Epithelial cell of prostate (primary cell): ENCODE measurements at regions not wholly inside any gene's neighbourhood (a gene's known extent, or its start where the extent isn't known, plus 50 kb on each side); places are given as distances from the start of the nearest gene placed in this dataset.
"Not testable (repeated sequence)": the region's sequence is repeated elsewhere in the genome, so short reads cannot be mapped to it uniquely, and the experiment has no call there.

Source experiments
- DNase-seq: peaks from one replicate; pipeline ENCODE4 v3.0.0-alpha.2; 2011; ENCODE audit warnings: low read depth, low spot score
- H3K27ac ChIP-seq: fragments of 450-650 bp; 2 replicates; pipeline ENCODE4 v1.5.1; 2017; ENCODE audit warnings: mild to moderate bottlenecking

DNA sequence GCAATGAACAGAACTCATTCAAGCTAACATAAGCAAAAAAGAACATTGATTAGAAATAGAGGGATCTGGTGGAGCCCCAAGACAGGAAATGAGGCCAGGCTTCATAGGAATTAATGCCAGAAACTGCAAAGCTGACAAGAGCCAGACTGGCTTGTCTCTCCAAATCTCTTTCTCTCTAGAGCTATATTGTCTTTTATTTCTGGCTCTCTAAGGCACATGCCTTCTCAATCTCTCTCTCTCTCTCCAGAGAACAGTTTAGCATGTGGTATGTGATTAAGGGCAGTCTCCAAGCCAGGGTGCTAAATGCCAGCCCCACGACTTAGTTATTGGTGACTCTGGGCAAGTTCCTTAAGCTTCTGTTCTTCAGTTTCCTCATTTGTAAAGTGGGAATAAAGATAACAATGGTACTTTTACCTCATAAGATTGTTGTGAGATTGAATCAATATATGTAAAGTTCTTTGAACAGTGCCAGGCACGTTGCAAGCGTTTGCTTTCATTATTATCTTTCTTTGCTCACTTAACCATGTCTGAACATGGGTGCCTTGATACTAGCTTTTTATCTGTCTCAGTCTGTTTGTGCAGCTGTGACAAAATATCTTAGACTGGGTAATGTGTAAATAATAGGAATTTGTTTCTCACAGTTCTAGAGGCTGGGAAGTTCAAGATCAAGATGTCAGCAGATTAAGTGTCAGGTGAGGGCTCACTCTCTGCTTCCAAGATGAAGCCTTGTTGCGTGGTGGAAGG lies 123.2 kb downstream of the BDH1 start:
- H3K27ac ChIP-seq = no peak overlapping the region
- no peak for DNase-seq

DNA sequence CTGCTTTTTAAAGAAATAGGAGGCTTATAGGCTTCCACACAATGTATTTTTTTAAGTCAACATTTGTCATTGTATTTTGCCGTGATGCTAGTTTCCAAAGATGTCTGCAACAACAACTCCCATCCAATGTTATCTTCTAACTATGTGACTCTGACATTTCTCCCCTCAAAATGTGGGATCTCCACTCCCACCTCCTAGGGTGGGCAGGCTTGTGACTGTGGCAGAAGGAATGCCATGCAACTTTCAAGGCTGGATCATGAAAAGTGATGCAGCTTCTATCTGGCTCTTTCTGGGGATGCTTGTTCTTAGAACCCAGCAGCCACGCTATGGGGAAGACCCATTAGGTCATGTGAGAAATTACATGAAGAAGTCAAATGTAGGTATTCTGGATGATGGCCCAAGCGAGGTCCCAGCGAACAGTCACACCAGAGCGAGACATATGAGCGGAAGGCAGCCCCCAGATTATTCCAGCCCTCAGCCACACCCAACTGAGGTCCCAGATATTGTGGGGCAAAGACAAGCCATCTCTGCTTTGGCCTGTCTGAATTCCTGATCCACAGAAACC lies 124.3 kb downstream of the BDH1 start:
- no peak for DNase-seq

DNA sequence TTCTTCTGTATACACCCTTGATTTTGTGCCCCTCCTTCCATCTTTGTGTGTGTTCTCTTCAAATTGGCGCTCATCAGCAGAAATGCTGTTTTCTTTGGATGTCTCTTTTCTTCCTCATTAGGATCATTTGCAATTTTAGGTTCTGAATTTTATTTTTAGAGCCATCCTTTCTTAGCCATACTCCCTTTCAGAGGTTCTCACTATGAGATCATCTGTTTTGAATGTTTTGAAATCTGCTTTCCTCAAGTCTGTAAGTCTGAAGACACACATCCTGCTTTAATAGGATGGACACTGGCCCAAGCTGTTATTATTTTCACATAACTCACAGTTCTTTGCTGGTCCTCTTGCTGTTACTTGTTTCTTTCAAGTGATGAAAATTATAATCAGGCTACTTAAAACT lies 124.8 kb downstream of the BDH1 start:
- H3K27ac ChIP-seq = no peak overlapping the region
- no peak for DNase-seq

More for the DNA sequence above, 124.3 kb downstream of the BDH1 start:
- no peak overlapping the region for H3K27ac ChIP-seq

DNA sequence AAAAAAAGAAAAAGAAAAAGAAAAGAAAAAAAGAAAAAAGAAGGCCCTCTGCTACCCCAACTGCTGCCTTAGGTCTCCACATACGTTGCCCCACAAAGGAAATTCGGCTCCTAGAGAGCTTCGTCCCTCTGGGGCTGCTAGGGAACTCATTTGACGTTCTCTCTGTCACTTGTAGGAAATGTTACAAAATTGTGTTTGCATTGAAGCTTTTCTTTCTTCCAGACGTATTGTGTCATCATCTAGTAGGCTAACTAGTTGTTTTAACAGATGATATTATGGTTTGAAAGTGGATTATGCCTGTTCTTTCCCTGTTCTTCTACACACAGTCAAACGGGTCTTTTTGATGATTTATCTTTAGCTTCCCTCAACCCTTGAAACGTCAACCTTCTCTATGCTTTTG lies 125.3 kb downstream of the BDH1 start:
- H3K27ac ChIP-seq = no peak overlapping the region
- no peak for DNase-seq

DNA sequence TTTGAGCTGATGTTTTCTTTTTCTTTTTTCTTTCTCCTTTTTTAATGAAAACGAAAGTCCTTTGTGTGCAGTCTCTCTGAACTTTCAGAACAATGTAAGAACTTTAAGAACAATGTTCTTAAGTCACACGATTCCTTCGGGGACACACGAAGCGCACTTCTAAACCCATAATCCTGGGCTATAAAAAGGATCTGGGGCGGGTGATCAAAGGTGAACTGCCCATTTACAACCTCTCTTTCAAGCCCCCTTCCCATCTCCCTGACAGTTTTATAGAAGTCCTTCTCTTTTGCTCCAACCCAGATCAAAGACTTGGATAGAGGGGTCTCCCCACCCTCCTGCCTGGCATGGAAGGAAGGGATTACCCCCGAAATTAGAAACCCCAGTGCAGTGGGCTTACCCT lies 126.8 kb downstream of the BDH1 start:
- DNase-seq = no peak
- peak overlapping the region; percentile 42 for H3K27ac ChIP-seq

DNA sequence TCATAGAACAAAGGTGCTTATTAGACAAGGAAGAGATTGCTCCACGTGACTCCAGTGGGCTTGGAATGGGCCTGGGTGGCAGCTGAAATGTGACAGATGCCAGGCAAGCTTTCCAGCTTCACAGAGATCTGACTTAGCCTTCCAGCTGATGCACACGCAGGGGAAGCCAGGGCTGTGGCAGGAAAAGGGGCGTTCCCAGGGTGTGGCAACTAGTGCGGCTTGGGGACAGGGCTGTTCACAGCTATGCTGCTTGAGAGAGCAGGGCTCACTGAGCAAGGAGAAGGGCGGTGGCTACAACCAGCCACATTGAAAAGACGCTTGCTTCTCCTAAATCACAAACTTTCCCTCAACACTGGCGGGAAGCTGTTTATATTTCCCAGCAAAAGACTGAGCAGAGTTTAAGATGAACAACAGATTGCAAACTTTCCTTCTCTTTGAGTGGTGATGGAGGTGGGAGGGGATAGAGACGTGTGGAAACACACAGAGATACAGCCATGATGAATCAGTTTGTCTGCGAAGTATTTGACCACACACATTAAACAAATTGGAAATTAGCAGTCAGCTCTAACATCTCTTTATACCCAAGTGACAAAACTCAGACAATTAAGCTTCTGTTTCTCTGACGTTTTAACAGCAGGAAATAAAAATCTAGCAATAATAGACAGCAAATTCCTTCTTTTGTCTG lies 127.5 kb downstream of the BDH1 start:
- peak overlapping the region; percentile 42 for H3K27ac ChIP-seq
- DNase-seq = peak; percentile 18

DNA sequence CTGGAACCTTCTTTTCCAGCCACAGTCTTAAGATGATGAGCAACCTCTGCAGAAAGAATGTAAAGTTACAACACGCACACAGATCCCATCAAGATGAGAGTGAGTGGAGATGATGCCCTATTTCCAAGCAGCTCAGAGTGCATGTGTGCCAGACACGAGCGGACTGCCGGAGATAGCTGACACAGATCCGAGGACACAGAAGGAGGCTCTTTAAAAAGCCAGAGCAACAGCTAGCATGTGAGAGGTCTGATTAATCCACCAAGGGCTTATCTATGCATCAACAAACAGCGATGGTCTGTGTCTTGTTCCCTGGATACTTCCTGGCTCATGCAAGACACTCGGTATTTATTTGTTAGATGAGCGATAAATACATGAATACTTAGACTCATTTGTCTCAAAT lies 128.6 kb upstream of the DLG1 start:
- no peak overlapping the region for H3K27ac ChIP-seq
- DNase-seq = no peak

DNA sequence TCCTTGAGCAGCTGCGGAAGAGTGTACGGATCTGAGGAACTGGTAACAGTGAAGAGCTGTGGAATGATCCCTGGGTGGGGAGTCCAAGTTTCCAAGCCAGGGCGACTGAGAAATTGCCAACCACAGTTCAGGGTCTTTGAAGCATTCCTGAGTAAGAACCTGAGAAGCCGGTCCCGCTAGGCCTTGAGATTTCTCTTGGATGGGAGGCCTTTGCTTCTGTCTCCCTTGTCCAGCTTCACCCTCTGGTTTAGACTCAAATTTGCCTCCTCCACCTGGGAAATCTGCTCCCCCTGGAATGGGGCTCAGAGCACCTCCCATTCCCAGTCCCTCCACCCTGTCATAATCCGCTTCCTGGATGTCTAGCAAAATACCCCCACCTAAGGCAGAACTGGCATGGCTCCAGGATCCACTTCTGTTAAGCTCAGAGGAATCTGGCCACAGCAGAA lies 127.7 kb upstream of the DLG1 start:
- no peak for DNase-seq
- no peak overlapping the region for H3K27ac ChIP-seq

DNA sequence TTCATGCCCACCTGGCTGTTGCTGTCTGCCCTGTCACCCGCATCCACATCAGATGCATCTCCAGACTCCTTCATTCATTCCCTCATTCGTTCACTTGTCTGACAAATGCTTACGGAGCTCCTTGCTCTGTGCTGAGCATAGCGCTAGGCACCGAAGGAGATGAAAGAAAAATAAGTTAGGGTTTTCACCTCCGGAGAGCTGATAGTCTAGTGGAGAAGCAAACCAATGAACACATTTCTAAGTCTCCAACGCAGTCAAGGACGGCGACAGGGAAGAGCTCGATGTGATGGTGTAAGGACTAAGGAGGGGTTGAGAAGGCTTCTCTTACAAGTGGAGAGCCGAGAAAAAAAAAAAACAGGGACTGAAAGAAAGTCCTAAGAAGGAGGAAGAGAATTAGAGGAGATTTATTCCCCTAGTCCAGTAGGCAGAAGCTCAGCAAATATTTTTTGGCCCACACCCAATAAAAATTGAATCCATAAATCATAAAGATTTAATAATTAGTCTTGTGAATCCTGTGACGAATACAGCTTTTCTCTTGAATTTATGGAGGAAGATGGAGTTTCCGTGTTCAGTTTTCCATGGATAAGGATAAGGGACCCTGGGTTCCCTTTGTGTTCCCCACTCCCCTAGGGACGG lies 127.2 kb upstream of the DLG1 start:
- no peak for DNase-seq
- no peak overlapping the region for H3K27ac ChIP-seq

DNA sequence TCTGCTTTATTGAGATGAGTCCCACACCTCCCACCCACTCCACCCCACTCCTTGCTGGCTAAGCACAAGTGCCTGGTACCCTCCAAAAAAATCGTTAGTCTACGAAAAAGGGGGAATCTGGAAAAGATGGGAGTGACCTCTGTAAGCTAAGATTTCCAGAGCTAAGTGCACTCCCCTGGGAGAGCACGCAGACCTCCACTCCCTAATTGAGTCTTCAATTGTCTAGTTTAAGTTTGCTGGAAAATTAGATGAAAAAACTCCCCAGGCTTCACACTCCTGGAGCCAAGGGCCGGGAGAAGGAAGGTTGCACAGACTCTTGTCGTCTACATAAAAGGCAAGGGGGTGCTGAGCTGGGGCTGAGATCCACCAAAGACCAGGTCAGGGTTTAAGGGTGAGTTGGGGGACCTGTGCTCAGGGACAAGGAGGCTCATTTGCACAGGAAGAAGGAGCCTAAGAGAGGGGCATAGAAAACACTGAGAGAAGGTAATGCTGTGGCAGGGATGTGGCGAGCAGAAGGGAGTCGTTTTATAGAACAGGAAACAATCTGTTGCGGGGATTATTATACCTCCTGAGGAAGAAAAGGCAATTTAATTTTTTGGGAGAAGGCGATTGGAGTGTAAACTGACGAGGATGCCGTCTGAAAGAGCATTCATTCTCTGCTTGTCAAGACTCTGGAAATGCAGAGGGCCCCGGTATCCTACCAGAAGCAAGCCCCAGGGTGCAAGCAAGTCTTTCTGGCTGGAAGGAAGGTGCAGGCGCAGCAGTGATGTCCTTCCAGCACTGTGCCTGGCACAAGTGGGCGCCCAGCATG lies 126.5 kb upstream of the DLG1 start:
- H3K27ac ChIP-seq = no peak overlapping the region
- DNase-seq = no peak

DNA sequence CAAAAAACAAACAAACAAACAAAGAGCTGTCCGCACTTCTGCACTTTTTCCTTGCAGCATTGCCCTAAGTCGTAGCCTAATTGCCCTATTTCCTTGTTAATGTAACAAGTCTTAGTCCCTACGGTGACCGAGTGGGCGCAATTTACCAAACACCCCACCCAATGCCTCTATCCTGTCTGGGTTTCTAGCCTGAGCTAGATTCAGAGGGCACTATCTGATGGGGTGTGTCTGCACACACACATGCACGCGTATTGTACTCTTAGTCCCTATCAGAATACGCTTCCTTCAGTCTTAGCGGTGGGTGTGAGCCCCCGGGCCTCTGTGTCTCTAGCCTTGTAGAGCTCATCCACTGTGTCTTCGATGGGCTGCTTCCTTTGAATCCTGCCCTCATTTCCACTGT lies 125.9 kb upstream of the DLG1 start:
- DNase-seq = no peak
- H3K27ac ChIP-seq = no peak overlapping the region

DNA sequence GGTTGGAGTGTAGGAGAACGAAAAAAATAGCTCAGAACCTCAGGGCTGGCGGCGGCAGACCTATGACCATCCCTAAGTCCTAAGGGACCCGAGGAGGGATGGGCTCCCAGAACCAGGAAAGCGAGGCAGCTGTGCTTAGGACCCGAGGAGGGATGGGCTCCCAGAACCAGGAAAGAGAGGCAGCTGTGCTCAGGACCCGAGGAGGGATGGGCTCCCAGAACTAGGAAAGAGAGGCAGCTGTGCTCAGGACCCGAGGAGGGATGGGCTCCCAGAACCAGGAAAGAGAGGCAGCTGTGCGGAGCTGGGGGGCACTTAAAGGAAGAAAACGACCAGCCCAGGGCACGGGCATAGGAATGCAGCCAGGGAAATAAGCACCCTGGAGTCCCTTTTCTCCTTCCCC lies 125.0 kb upstream of the DLG1 start:
- no peak for DNase-seq

DNA sequence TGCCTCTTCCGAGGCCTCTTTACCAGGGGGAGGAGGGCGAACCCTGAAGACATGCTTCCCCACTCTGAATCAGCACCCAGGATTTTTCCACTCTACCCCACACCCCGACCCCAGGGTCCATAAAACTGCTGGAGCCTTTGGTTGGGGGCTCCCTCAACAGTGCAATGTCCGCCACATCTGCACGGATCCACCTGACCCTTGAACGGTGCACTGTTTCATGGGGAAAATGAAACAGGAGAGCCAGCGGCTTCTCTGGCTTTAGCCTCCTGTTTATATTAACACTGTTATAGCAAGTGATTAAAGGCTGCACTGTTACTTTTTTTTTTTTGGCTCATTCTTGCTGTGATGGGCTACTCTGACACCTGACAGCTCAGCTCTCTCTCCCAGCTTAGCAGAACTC lies 124.1 kb upstream of the DLG1 start:
- peak overlapping the region; percentile 64 for H3K27ac ChIP-seq
- no peak for DNase-seq

More for the DNA sequence above, 125.0 kb upstream of the DLG1 start:
- H3K27ac ChIP-seq = no peak overlapping the region

DNA sequence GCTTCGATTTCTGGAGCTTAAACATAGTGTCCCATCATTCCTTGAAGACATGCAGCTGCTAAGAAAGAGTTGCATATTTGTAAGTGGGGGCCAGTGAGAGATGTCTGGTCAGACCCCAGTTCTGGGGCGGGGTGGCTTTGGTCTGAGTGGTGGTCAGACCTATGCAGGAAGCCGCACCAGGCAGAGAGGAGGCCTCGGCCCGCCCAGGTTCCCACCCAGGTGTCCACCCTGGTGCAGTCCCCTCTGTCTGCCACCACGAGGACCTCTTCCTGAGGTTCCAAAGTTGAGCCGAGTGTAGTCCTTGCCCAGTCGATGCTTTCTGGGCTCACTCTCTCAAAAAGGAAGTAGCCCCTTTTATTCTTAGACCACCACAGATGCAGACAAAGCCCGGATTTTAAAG lies 122.6 kb upstream of the DLG1 start:
- no peak for DNase-seq
- H3K27ac ChIP-seq = peak overlapping the region; percentile 64

DNA sequence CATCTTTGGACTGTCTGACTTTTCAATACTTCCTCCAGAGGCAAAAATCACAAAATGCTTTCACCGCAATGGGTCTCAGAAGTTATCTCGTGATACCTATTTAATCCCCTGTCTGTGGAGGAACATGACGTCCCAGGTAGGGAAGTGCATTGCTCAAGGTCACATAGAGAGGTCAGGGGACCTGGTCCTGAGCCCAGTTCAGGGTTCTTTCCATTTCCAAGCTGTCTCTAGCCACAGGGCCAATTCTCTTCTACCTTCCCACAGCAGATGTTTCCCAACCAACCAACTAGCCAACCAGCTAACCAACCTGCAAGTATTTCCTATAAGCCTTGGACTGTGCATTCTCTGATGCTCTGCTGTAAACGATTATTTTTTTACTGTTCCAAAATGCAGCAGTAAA lies 122.2 kb upstream of the DLG1 start:
- H3K27ac ChIP-seq = no peak overlapping the region
- no peak for DNase-seq

DNA sequence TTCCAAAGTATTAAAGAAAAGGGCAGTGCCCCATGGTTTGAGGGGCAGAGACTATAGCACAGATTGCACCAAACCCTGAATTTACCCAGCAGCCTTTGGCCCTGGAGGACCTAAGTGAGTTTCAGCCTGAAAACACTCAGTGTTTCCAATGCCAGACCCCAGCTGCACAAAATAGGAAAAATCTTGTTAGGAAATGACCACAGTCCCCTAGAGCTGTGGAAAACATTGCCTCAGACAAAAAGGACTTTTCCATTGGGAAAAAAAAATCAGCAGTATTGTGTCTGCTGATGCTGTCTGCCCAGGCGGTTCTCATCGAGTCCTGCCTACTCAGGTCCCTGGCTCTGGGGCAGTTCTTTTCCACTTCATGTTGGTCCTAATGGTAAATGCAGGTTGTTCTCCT lies 121.7 kb upstream of the DLG1 start:
- no peak for DNase-seq
- H3K27ac ChIP-seq = no peak overlapping the region

DNA sequence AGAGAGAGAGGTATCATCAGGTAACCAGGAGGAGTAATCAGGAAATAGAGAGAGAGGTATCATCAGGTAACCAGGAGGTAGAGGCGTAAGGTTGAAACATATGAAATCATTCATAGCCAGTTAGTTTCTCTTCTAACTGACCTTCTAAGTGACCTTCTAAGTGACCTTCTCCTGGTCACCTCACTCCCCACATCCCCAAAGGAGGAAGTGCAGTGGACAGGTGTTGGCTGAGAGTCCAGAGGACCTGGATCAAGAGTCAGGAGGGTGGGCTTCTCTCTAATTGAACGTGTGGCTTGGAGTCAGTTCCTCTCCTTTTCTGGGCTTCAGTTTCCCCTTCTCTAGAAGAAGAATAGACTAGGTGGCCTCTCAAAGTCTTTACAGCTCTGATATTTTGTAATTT lies 121.3 kb upstream of the DLG1 start:
- no peak overlapping the region for H3K27ac ChIP-seq
- no peak for DNase-seq

DNA sequence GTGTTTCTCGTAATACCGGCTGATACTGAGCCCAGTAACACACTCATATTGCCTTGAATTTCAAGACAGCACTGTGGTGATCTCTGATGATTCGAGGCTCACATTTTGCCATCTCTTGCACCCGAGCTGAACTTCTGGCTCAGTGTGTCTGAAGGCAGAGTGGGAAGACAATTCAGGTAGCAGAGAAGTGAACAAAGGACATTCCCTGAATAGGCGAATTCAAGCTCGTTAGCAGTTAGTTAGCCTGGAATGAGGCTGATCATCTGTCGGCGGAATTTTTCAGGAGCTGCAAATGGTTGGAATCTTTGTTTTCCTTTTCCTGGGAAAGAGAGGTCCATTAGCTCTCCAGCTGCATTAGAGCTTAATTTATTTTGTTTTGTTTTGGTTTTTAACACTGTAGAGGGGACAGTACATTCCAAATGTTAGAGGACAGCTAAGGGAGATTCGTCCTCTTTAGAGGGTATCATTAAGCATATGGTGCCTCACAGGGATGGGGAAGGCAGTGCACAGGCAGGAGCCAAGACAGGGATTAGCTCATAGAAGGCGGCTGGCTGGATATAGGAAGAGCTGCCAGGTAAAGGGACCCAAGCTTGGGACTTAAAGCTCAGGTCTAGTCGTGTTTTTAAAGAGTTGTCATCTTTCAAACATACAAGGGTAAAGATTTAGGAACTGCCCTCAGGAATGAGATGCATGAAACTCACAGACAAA lies 119.7 kb upstream of the DLG1 start:
- H3K27ac ChIP-seq = peak overlapping the region; percentile 11
- no peak for DNase-seq

DNA sequence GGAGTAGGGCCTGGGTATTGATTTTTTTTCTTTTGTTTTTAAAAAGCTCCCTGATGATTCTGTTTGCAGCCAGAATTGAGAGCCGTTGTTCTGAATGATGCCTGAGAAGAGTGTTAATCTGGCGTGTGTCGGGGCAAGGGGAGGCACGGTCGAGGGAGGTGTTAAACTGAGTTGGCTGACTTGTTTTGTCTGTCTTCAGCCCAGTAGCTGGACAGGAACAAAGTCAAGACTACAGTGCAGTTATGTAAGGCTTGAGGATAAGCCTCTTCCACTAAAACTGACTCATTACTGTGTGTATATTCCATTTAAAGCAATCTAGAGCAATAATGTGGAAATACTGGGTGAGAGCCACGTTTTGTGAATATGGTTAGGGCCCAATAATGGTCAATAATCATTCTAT lies 119.0 kb upstream of the DLG1 start:
- DNase-seq = no peak
- H3K27ac ChIP-seq = peak overlapping the region; percentile 11

DNA sequence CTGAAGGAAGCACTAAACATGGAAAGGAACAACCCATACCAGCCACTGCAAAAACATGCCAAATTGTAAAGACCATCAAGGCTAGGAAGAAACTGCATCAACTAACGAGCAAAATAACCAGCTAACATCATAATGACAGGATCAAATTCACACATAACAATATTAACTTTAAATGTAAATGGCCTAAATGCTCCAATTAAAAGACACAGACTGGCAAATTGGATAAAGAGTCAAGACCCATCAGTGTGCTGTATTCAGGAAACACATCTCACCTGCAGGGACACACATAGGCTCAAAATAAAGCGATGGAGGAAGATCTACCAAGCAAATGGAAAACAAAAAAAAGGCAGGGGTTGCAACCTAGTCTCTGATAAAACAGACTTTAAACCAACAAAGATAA lies 113.5 kb upstream of the DLG1 start:
- H3K27ac ChIP-seq, DNase-seq: not testable (repeated sequence)
